Left ventricle myocardium inferior (tissue), 1 donor: ENCODE measurements at regions not wholly inside any gene's neighbourhood (a gene's known extent, or its start where the extent isn't known, plus 50 kb on each side); places are given as distances from the start of the nearest gene placed in this dataset.
A peak's percentile ranks its signal among the peaks of the same experiment; 100 is the strongest.

ENCODE experiments used
- DNase-seq: peaks from one replicate; pipeline ENCODE4 v3.0.0-alpha.2; 2020
- H3K27ac ChIP-seq: fragments of 200-600 bp; replicated peaks from 2 replicates; pipeline ENCODE4 v1.8.0; 2021
- H3K27me3 ChIP-seq: fragments of 200-600 bp; 2 replicates; pipeline ENCODE4 v1.8.0; 2021; ENCODE audit warnings: low read depth
- H3K36me3 ChIP-seq: fragments of 200-600 bp; 2 replicates; pipeline ENCODE4 v1.8.0; 2021
- H3K4me1 ChIP-seq: fragments of 200-600 bp; 2 replicates; pipeline ENCODE4 v1.8.0; 2021
- H3K4me3 ChIP-seq: fragments of 200-600 bp; 2 replicates; pipeline ENCODE4 v1.8.0; 2021; ENCODE audit warnings: mild to moderate bottlenecking, moderate library complexity
- H3K9me3 ChIP-seq: fragments of 200-600 bp; replicated peaks from 2 replicates; pipeline ENCODE4 v1.8.0; 2021
- CTCF ChIP-seq: fragments of 200-600 bp; IDR thresholded peaks from 2 replicates; pipeline ENCODE4 v1.8.0; 2021; ENCODE audit warnings: antibody characterized with exemption, mild to moderate bottlenecking, borderline replicate concordance
- intact Hi-C: fragments of 100-400 bp; cut with micrococcal nuclease; formaldehyde crosslinking; loops from one replicate; pipeline ENCODE4 v1.11.0; 2022
- donor health status: DM: no; HTN: yes; CAD: no; lungs with severe emphysema.

- H3K27ac ChIP-seq = no peak overlapping the region
- DNase-seq = no peak
- TF ChIP-seq CTCF = no peak
- H3K27me3 ChIP-seq = peaks cover 13% of the 10 kb centered on the region
- no peak overlapping the region for H3K4me3 ChIP-seq
- H3K9me3 ChIP-seq = no peaks in the 10 kb centered on the region
- intact Hi-C loops = no loop called here
- peaks cover 12% of the 10 kb centered on the region for H3K4me1 ChIP-seq
- no peaks in the 10 kb centered on the region for H3K36me3 ChIP-seq
Measured at GRCh38 chr2:216281876-216282275, 90.4 kb downstream of the MARCHF4 start.

- no peak for TF ChIP-seq CTCF
- Histone ChIP-seq H3K4me1 (peaks cover 12% of the 10 kb centered on the region), H3K27ac (no peak overlapping the region), H3K4me3 (no peak overlapping the region), H3K27me3 (peaks cover 10% of the 10 kb centered on the region), H3K36me3 (no peaks in the 10 kb centered on the region), H3K9me3 (no peaks in the 10 kb centered on the region)
- DNase-seq = no peak
- intact Hi-C loops = no loop called here
Measured at GRCh38 chr2:216281316-216281715, 91.0 kb downstream of the MARCHF4 start.

- peak; percentile 20 for DNase-seq
- Histone ChIP-seq H3K27me3 (peaks cover 5% of the 10 kb centered on the region), H3K36me3 (no peaks in the 10 kb centered on the region), H3K9me3 (no peaks in the 10 kb centered on the region), H3K4me3 (no peak overlapping the region), H3K4me1 (peaks cover 12% of the 10 kb centered on the region), H3K27ac (no peak overlapping the region)
- intact Hi-C loops = no loop called here
- no peak for TF ChIP-seq CTCF
Measured at GRCh38 chr2:216279459-216279858, 92.8 kb downstream of the MARCHF4 start.

- Histone ChIP-seq H3K27ac (no peak overlapping the region), H3K4me1 (peaks cover 12% of the 10 kb centered on the region), H3K9me3 (no peaks in the 10 kb centered on the region), H3K27me3 (peaks cover 9% of the 10 kb centered on the region), H3K4me3 (no peak overlapping the region), H3K36me3 (no peaks in the 10 kb centered on the region)
- no peak for TF ChIP-seq CTCF
- DNase-seq = no peak
- intact Hi-C loops = no loop called here
Measured at GRCh38 chr2:216279031-216279430, 93.3 kb downstream of the MARCHF4 start.

GRCh38 chr2:216275890-216276289, 96.4 kb downstream of the MARCHF4 start:
- no peak for DNase-seq
- H3K4me1 ChIP-seq = peaks cover 5% of the 10 kb centered on the region
- H3K27ac ChIP-seq = no peak overlapping the region
- H3K36me3 ChIP-seq = no peaks in the 10 kb centered on the region
- no peak for TF ChIP-seq CTCF
- H3K27me3 ChIP-seq = peaks cover 23% of the 10 kb centered on the region
- intact Hi-C loops = no loop called here
- no peak overlapping the region for H3K4me3 ChIP-seq
- H3K9me3 ChIP-seq = no peaks in the 10 kb centered on the region
